GM18867 (cell line): ENCODE measurements at regions not wholly inside any gene's neighbourhood (a gene's known extent, or its start where the extent isn't known, plus 50 kb on each side); places are given as distances from the start of the nearest gene placed in this dataset.
"Not testable (repeated sequence)": the region's sequence is repeated elsewhere in the genome, so short reads cannot be mapped to it uniquely, and the experiment has no call there.

Experiments
- ATAC-seq: cut with Tn5 transposase; IDR thresholded peaks from one replicate; pipeline ENCODE4 v1.9.1; 2021; ENCODE audit warnings: mild to moderate bottlenecking, moderate library complexity; ENCODE audit not compliant: unreplicated experiment

DNA sequence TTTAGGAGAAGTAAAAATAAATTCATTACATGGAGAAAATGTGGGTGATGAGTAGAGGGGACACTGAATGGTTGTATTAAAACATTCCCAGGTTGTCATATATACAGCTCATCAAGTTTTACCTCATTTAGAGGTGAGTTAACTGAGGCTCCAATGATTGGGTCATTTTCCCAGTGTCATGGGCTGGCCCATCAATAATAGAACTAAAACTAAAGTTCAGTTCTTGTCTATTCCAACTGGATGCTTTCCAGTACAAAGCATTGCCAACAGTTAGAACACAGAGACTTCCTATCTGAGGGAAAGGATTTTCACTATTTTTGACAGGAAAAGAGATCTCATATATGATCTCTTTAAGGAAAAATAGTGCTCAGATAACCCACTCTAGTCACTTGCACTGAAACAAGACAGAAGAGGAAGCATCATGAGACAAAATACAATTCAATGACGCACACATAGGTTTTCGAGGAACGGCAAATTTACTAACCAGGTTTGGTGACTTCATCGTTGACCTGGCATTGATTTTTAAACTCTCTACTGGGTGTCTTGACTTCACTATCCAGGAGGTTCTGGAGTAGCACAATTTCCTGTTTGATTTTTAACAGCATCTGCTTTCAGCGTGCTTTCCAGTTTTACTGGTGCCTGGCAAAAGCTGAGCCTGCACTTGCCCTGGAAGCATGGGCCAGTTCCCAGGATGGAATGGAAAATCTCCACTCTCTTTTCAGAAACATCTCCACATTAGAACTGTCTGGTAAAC is 195.5 kb upstream of the FBXL4 start:
- ATAC-seq, result no peak

- ATAC-seq, result not testable (repeated sequence)
Measured at GRCh38 chr6:99141906-99142305, 194.2 kb upstream of the FBXL4 start.

- ATAC-seq, result no peak
Measured at GRCh38 chr6:99138445-99138844, 190.7 kb upstream of the FBXL4 start.

DNA sequence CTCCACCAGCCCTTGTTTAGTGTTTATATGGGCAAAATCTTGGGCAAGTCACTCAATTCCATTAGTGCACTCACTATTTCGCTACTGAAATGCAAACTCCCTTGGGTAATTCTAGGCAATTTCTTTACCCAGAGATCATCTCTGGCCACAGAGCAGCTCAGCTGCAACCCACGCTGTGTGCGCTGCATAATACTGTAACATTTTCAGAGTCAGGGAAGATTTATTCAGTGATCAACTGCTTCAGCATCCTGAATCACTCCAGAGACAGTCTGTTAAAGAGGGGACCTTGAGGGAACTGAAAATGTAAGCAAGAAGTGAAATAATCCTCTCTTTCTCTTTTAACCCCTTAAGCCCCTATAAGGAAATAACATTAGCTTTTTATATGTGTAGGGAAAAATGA is 189.6 kb upstream of the FBXL4 start:
- no peak for ATAC-seq

- ATAC-seq, result no peak
Measured at GRCh38 chr6:99136488-99136887, 188.7 kb upstream of the FBXL4 start.

DNA sequence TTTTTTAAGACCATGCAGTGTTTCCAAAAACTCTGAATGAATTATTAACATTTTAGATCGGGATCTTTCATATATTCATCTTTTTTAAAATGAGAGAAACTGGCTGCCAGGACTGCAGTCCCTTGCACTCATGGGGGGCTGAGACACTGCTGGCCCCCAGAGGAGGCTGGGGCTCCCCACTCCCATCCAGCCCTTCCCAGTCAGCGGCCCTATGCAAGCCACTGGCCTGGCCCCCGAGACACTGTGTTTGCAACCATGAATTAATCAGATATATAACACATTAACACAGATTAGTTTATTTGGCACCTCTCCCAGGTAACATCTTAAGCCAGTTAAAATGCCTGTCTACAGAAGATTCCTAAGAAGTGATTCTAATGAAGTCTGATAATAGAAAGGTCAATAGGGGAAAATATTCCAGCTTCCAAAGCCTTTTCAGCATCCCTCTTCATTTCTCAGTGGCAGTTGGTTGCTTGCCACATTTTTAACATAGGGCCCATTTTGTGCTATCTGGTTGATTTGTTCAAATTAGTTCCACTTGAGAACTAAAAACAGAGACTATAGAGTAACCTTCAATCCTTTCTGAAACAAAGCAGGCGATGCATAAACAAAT is 184.4 kb upstream of the FBXL4 start:
- no peak for ATAC-seq

- ATAC-seq, result no peak
Measured at GRCh38 chr6:99130897-99131873, 183.4 kb upstream of the FBXL4 start.

DNA sequence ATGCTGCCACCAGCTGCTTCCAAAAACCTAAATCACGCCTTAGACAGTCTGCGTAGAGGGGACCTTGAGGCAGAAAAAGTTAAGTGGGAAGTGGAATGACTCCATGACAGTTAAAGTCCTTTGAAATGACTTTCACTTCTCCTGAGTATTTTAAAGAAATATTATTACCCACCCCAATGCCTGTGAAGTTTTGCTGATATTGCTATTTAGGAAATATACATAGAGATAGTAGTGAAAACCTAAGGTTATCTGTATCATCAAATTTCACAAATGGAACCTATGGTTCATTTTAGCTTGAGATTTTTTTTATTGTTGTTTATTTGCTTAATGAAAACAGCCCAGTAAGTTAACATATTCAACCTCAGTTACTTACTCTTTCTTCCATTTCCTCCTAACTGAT is 182.1 kb upstream of the FBXL4 start:
- ATAC-seq, result no peak

- ATAC-seq, result no peak
Measured at GRCh38 chr6:99121748-99122147, 174.0 kb upstream of the FBXL4 start.

DNA sequence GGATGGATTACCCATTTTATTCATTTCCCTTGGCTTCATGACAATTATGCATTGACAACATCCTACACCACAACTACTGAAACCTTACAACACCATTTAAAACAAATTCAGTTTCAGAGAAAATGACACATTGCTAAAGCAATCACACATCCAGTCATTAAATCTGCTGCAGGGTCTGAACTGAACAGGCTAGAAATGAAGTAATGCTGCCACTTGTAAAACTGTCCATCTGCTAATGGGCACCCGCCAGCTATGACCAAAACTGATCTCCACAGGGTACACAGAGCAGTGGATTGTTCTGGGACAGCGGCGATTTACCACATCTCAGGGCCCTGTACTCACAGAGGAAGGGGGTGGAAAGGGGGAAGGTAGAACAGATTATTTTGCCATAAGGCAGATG is 172.9 kb upstream of the FBXL4 start:
- no peak for ATAC-seq

DNA sequence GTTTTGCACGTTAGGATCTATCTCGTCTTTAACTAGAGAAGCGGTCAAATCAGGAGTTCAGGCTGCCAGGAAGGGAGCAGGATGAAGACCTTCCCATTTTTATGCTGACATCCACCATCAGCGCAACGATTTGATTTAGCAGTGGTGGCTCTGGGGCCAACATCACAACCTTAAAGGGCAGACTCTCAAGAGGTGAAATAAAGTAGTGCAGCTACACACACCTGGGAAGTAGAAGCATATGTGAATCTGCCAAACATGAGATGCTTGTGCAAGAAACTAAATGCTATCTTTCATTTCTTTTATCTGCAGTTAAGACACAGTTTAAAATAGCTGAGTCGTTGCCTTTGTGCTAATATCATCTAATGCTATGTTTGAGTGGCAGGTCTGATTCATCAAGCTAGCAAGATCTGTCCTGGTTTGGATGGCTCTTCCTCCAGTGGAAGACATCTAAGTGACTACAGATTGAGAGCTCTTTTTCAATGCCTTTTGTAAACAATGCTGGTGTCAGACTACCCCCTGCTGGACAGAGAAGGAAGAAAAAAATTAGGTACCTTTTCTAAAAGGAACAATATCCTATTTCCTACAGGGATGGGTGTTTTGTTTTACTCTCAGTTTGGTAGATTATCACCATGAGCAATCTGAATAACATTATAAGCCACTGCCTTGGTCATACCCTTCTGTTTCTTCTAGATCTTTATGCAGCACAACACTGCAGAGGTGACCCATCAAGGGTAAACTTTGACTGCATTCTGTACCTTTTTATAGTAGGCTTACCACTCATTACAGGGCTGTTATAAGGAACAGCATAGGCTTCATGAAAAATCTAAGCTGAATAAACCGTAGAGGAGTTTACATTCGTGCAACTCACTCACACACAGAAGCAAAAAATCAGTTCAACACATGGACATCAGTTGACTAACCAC is 171.6 kb upstream of the FBXL4 start:
- ATAC-seq, result peak; percentile 76

GRCh38 chr6:99114769-99115406 is 167.1 kb upstream of the FBXL4 start:
- no peak for ATAC-seq

DNA sequence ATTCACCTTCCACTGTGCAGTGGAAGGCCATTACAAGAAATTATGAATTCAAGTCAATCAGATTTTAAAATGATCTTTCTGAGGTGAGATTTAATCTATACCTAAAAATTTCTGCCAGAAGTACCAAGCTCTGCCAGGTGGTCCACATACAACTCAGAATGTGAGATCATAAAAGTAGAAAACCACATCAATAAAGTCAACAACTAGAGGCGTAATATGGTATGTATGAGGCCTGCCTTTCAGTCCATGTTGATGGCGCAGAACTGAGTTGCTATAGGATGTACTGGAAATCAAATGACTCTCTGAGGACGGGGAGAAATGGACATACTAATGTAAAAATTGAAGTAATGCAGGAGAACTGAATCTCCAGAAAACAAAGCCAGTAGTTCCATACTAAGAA is 163.8 kb upstream of the FBXL4 start:
- ATAC-seq, result no peak

GRCh38 chr6:99110029-99110428 is 162.3 kb upstream of the FBXL4 start:
- no peak for ATAC-seq

GRCh38 chr6:99104218-99104617 is 156.5 kb upstream of the FBXL4 start:
- no peak for ATAC-seq

DNA sequence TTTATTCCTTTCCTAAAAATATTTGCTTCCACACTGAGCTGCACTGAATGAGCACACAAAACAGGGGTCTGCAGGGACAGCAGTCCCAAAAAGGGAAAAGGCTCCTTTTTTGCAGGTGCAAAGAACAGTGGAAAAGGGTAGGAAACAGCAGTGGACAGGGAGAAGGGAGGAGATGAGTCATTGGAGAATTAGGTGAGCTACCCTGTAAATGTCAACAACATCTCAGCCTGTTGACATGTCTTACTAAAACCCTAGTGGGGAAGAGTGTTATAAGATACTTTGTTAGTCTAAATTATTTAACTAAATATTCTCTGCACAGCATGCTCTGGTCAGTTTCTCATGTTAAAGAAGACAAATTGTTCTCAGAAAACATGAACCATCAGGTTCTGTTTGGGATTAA is 151.5 kb upstream of the FBXL4 start:
- ATAC-seq, result no peak

DNA sequence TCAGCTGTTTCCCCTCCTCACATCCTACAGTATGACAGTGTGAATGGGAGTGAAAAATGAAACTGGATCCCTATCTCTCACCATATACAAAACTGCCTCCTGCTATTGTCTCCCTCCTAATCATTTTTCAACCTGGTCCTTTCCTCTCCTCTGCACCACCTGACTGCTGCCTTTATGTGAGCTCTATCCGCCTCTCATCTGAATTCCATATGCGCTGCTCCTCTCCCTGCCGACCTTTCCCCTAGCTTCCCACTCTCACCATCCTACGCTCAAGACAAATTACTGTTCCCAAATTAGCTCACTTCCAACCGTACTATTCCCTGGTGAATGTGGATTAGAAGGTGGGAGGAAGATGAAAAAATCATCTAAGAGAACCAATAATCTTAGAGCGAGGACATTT is 148.4 kb upstream of the FBXL4 start:
- ATAC-seq, result no peak

GRCh38 chr6:99093456-99094190 is 145.9 kb upstream of the FBXL4 start:
- ATAC-seq, result no peak

DNA sequence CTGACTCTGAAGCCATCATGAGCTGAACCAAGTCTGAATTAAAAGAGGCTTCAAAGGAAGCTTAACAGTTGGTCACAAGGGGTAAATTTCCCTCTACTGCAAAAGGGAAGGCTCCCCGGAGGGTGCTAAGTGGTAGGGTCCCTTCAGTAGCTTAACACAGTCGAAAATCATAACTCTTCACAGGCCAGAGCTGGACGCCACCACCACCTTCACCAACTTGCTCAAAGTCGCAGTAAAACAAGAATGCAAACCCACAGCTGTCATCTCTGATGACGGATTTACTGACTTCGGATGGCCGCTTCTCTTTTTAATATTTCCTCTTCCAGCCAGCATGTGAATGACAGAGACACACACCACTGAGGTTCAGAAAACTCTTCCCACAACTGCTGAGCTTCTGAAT is 144.7 kb upstream of the FBXL4 start:
- peak; percentile 44 for ATAC-seq
